Erythroblast (primary cell): ENCODE measurements at regions not wholly inside any gene's neighbourhood (a gene's known extent, or its start where the extent isn't known, plus 50 kb on each side); places are given as distances from the start of the nearest gene placed in this dataset.

ENCODE experiments used
- GATA1 ChIP-seq: IDR thresholded peaks from 2 replicates; pipeline ENCODE4 v1.6.1; 2011; ENCODE audit warnings: low read depth, mild to moderate bottlenecking, control low read depth, low read length, moderate library complexity
- POLR2A ChIP-seq: IDR thresholded peaks from 2 replicates; pipeline ENCODE4 v1.6.1; 2011; ENCODE audit warnings: mild to moderate bottlenecking, low read length

GRCh38 chr14:22390195-22390594 lies 198.8 kb downstream of the DAD1 start:
- no peak for TF ChIP-seq POLR2A
- TF ChIP-seq GATA1, result no peak
